ENCODE measurements at regions not wholly inside any gene's neighbourhood (a gene's known extent, or its start where the extent isn't known, plus 50 kb on each side); places are given as distances from the start of the nearest gene placed in this dataset.

GRCh38 chr15:39517122-39517855 is 63.6 kb upstream of the THBS1 start:
- TF ChIP-seq CTCF (IDR thresholded peaks at IDR 0.05; ENCODE audit: control extremely low read depth in 1 of 3, insufficient read depth in 1 of 3, low read depth in 1 of 3, low read length in 3 of 3), result no peak
- TF ChIP-seq EGR1 (IDR thresholded peaks at IDR 0.05; ENCODE audit: borderline replicate concordance, low read depth, low read length), result no peak
- TF ChIP-seq EP300 (IDR thresholded peaks at IDR 0.05; ENCODE audit: borderline replicate concordance in 1 of 2, low read depth in 2 of 2, low read length in 2 of 2), result no peak
- TF ChIP-seq RXRA (IDR thresholded peaks at IDR 0.05; ENCODE audit: insufficient read depth, low read depth, low read length), result no peak
- no peak for TF ChIP-seq RAD21 (IDR thresholded peaks at IDR 0.05 in 1 of 2, conservative IDR thresholded peaks at IDR 0.05 in 1 of 2; ENCODE audit: low read depth in 2 of 2, low read length in 2 of 2)
- TF ChIP-seq POLR2A (IDR thresholded peaks at IDR 0.05; ENCODE audit: control extremely low read depth in 1 of 2, low read depth in 2 of 2, low read length in 2 of 2), result no peak
- no peak for TF ChIP-seq SIN3A (conservative IDR thresholded peaks at IDR 0.05 in 1 of 2, IDR thresholded peaks at IDR 0.05 in 1 of 2; ENCODE audit: low read depth in 1 of 2, low read length in 2 of 2)
